H9 (cell line): ENCODE measurements at regions not wholly inside any gene's neighbourhood (a gene's known extent, or its start where the extent isn't known, plus 50 kb on each side); places are given as distances from the start of the nearest gene placed in this dataset.

Experiments
- DNase-seq: peaks from one replicate; pipeline ENCODE4 v3.0.0-alpha.2; 2017
- H2AFZ ChIP-seq: one replicate; pipeline ENCODE4 v1.6.1; 2013; ENCODE audit warnings: mild to moderate bottlenecking, low read length, control low read depth, moderate library complexity
- H2AK5ac ChIP-seq: 2 replicates; pipeline ENCODE4 v1.6.1; 2013; ENCODE audit warnings: low read length, control low read depth, mixed read lengths; ENCODE audit not compliant: insufficient read length
- H2BK120ac ChIP-seq: one replicate; pipeline ENCODE4 v1.6.1; 2013; ENCODE audit warnings: low read depth, mild to moderate bottlenecking, low read length, control low read depth, inconsistent platforms; ENCODE audit not compliant: poor library complexity, severe bottlenecking
- H2BK12ac ChIP-seq: 2 replicates; pipeline ENCODE4 v1.6.1; 2013; ENCODE audit warnings: low read length, control low read depth, mixed read lengths, low read depth; ENCODE audit not compliant: insufficient read length
- H2BK15ac ChIP-seq: 2 replicates; pipeline ENCODE4 v1.6.1; 2013; ENCODE audit warnings: low read depth, low read length, control low read depth
- H2BK20ac ChIP-seq: one replicate; pipeline ENCODE4 v1.6.1; 2013; ENCODE audit warnings: low read depth, mild to moderate bottlenecking, low read length, control low read depth, inconsistent platforms; ENCODE audit not compliant: poor library complexity, severe bottlenecking
- H2BK5ac ChIP-seq: 2 replicates; pipeline ENCODE4 v1.6.1; 2013; ENCODE audit warnings: low read length, control low read depth, mixed read lengths; ENCODE audit not compliant: insufficient read length
- H3K14ac ChIP-seq: 2 replicates; pipeline ENCODE4 v1.6.1; 2013; ENCODE audit warnings: low read length, control low read depth; ENCODE audit not compliant: insufficient read depth
- H3K18ac ChIP-seq: 2 replicates; pipeline ENCODE4 v1.6.1; 2013; ENCODE audit warnings: low read depth, mild to moderate bottlenecking, mixed read lengths, low read length, control low read depth; ENCODE audit not compliant: insufficient read length
- H3K23ac ChIP-seq: 2 replicates; pipeline ENCODE4 v1.6.1; 2013; ENCODE audit warnings: low read length, control low read depth, mixed read lengths, low read depth; ENCODE audit not compliant: insufficient read length
- H3K23me2 ChIP-seq: 2 replicates; pipeline ENCODE4 v1.6.1; 2013; ENCODE audit warnings: low read depth, mild to moderate bottlenecking, mixed read lengths, low read length, control low read depth; ENCODE audit not compliant: insufficient read length, poor library complexity, severe bottlenecking
- H3K27ac ChIP-seq: 2 replicates; pipeline ENCODE4 v1.5.1; 2013; ENCODE audit warnings: low read length, control low read depth, mixed read lengths, low read depth; ENCODE audit not compliant: insufficient read length
- H3K27me3 ChIP-seq: 2 replicates; pipeline ENCODE4 v1.6.1; 2013; ENCODE audit warnings: low read length, control low read depth, inconsistent platforms; ENCODE audit not compliant: insufficient read depth
- H3K4ac ChIP-seq: 2 replicates; pipeline ENCODE4 v1.6.1; 2013; ENCODE audit warnings: low read depth, mild to moderate bottlenecking, control low read depth, inconsistent platforms, low read length, moderate library complexity
- H3K4me1 ChIP-seq: 2 replicates; pipeline ENCODE4 v1.6.1; 2013; ENCODE audit warnings: low read length, control low read depth, inconsistent platforms; ENCODE audit not compliant: insufficient read depth
- H3K4me2 ChIP-seq: 2 replicates; pipeline ENCODE4 v1.6.1; 2013; ENCODE audit warnings: low read length, control low read depth, mixed read lengths; ENCODE audit not compliant: insufficient read length, insufficient read depth
- H3K56ac ChIP-seq: 2 replicates; pipeline ENCODE4 v1.6.1; 2013; ENCODE audit warnings: low read depth, mild to moderate bottlenecking, mixed read lengths, low read length, control low read depth; ENCODE audit not compliant: insufficient read length
- H3K79me1 ChIP-seq: 2 replicates; pipeline ENCODE4 v1.6.1; 2013; ENCODE audit warnings: low read depth, mild to moderate bottlenecking, moderate library complexity, low read length, control low read depth, inconsistent platforms; ENCODE audit not compliant: insufficient read depth, poor library complexity, severe bottlenecking
- H3K79me2 ChIP-seq: 2 replicates; pipeline ENCODE4 v1.6.1; 2013; ENCODE audit warnings: low read length, control low read depth, inconsistent platforms; ENCODE audit not compliant: insufficient read depth
- H3K9ac ChIP-seq: 2 replicates; pipeline ENCODE4 v1.6.1; 2013; ENCODE audit warnings: low read length, control low read depth, mixed read lengths; ENCODE audit not compliant: insufficient read length; ENCODE audit errors: extremely low read depth
- H3K9me3 ChIP-seq: one replicate; pipeline ENCODE4 v1.6.1; 2013; ENCODE audit warnings: low read depth, low read length, inconsistent platforms; ENCODE audit not compliant: control insufficient read depth
- H3T11ph ChIP-seq: one replicate; pipeline ENCODE4 v1.6.1; 2013; ENCODE audit warnings: mild to moderate bottlenecking, low read length, control low read depth, inconsistent platforms
- H4K20me1 ChIP-seq: one replicate; pipeline ENCODE4 v1.6.1; 2013; ENCODE audit not compliant: control insufficient read depth, insufficient read length, insufficient read depth
- H4K5ac ChIP-seq: 2 replicates; pipeline ENCODE4 v1.6.1; 2013; ENCODE audit warnings: low read depth, mild to moderate bottlenecking, mixed read lengths, low read length, control low read depth; ENCODE audit not compliant: insufficient read length
- H4K8ac ChIP-seq: replicated peaks from 2 replicates; pipeline ENCODE4 v1.6.1; 2013; ENCODE audit warnings: low read length, control low read depth, mixed read lengths, low read depth; ENCODE audit not compliant: insufficient read length
- H4K91ac ChIP-seq: 2 replicates; pipeline ENCODE4 v1.6.1; 2013; ENCODE audit warnings: low read depth, mild to moderate bottlenecking, moderate library complexity, mixed read lengths, low read length, control low read depth; ENCODE audit not compliant: insufficient read length
- H3K27ac Mint-ChIP-seq, 3 experiments: 2 replicates in 2 of 3; 3 replicates in 1 of 3; pipeline ENCODE4 v1.8.0; 2020 to 2021; ENCODE audit warnings: mixed read lengths in 3 of 3, mild to moderate bottlenecking in 1 of 3, moderate library complexity in 1 of 3
- H3K27me3 Mint-ChIP-seq: 2 replicates; pipeline ENCODE4 v1.8.0; 2021; ENCODE audit warnings: low read depth, mild to moderate bottlenecking, moderate library complexity, mixed read lengths
- H3K36me3 Mint-ChIP-seq, 3 experiments: 2 replicates in 2 of 3; 3 replicates in 1 of 3; pipeline ENCODE4 v1.8.0; 2020 to 2021; ENCODE audit warnings: low read depth in 3 of 3, mixed read lengths in 3 of 3; ENCODE audit not compliant: insufficient read depth in 1 of 3
- H3K4me1 Mint-ChIP-seq, 2 experiments: 2 replicates each; pipeline ENCODE4 v1.8.0; 2020; ENCODE audit warnings: mixed read lengths in 2 of 2
- H3K4me3 Mint-ChIP-seq, 2 experiments: 2 replicates in 1 of 2; 3 replicates in 1 of 2; pipeline ENCODE4 v1.8.0; 2020 to 2021; ENCODE audit warnings: mild to moderate bottlenecking in 2 of 2, mixed read lengths in 2 of 2, moderate library complexity in 1 of 2
- H3K9me3 Mint-ChIP-seq, 2 experiments: 2 replicates in 1 of 2; 3 replicates in 1 of 2; pipeline ENCODE4 v1.8.0; 2020; ENCODE audit warnings: mild to moderate bottlenecking in 2 of 2, mixed read lengths in 2 of 2, moderate library complexity in 1 of 2
- WGBS: extraction: QIAGEN DNeasy Blood & Tissue Kit; methylation state at CpG from one replicate; pipeline ENCODE4 v1.1.7; 2013; ENCODE audit warnings: missing lambda C conversion rate, low lambda C conversion rate, mixed read lengths; ENCODE audit not compliant: insufficient read length; ENCODE audit errors: extremely low coverage; 5-methylcytosine and 5-hydroxymethylcytosine counted together
- TF ChIP-seq, protein P1 (sequence below): fragments of 200-600 bp; sonication (generic); conservative IDR thresholded peaks from 3 replicates; pipeline ENCODE4 v1.8.0; 2021; ENCODE audit warnings: antibody characterized with exemption, mild to moderate bottlenecking

GRCh38 chr2:222042666-222043065 is 256.1 kb downstream of the PAX3 start:
- Mint-ChIP-seq H3K4me3 (no peak overlapping the region), H3K4me1 (peaks cover 7 to 10% of the 10 kb centered on the region in 2 experiments), H3K9me3 (no peaks in the 10 kb centered on the region; a peak in 1 of 5 replicates), H3K27me3 (peaks cover 66% of the 10 kb centered on the region), H3K36me3 (no peaks in the 10 kb centered on the region), H3K27ac (no peak overlapping the region)
- Histone ChIP-seq H4K5ac (no peak overlapping the region), H3K79me2 (no peaks in the 10 kb centered on the region), H3K4me2 (no peak overlapping the region), H3K27me3 (no peaks in the 10 kb centered on the region; the same call in 1 of the 2 replicates), H3K56ac (no peak overlapping the region), H2BK5ac (no peak overlapping the region), H3K9ac (no peak overlapping the region), H3K79me1 (no peaks in the 10 kb centered on the region), H2BK120ac (no peak overlapping the region), H2BK20ac (no peak overlapping the region), H3K23me2 (no peaks in the 10 kb centered on the region), H3K18ac (no peak overlapping the region), H3K9me3 (no peaks in the 10 kb centered on the region), H3K27ac (no peak overlapping the region), H4K8ac (no peak overlapping the region), H3K23ac (no peak overlapping the region), H3K4ac (no peak overlapping the region), H2BK15ac (no peak overlapping the region), H2BK12ac (no peak overlapping the region), H4K20me1 (no peaks in the 10 kb centered on the region), H4K91ac (no peak overlapping the region), H3T11ph (no peak overlapping the region), H2AFZ (no peak overlapping the region), H3K14ac (no peak overlapping the region), H2AK5ac (no peak overlapping the region), H3K4me1 (no peaks in the 10 kb centered on the region)
- TF ChIP-seq, protein P1, sequence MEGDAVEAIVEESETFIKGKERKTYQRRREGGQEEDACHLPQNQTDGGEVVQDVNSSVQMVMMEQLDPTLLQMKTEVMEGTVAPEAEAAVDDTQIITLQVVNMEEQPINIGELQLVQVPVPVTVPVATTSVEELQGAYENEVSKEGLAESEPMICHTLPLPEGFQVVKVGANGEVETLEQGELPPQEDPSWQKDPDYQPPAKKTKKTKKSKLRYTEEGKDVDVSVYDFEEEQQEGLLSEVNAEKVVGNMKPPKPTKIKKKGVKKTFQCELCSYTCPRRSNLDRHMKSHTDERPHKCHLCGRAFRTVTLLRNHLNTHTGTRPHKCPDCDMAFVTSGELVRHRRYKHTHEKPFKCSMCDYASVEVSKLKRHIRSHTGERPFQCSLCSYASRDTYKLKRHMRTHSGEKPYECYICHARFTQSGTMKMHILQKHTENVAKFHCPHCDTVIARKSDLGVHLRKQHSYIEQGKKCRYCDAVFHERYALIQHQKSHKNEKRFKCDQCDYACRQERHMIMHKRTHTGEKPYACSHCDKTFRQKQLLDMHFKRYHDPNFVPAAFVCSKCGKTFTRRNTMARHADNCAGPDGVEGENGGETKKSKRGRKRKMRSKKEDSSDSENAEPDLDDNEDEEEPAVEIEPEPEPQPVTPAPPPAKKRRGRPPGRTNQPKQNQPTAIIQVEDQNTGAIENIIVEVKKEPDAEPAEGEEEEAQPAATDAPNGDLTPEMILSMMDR = no peak
- DNase-seq = no peak
- no CpG with 5 or more reads among the region's 4 CpGs for WGBS
